WTC11 (cell line): ENCODE measurements at regions not wholly inside any gene's neighbourhood (a gene's known extent, or its start where the extent isn't known, plus 50 kb on each side); places are given as distances from the start of the nearest gene placed in this dataset.

Source experiments
- ATAC-seq: fragments of 200-7000 bp; cut with Tn5 transposase; 2 replicates; pipeline ENCODE4 v1.10.0; 2021; ENCODE audit warnings: mild to moderate bottlenecking, moderate library complexity
- CTCF ChIA-PET: fragments of 300-600 bp; sonication (Branson Sonifier 250); formaldehyde crosslinking; loops from one replicate; lab custom pipeline; 2021; ENCODE audit warnings: antibody characterized with exemption; lab: Charles Lee
- POLR2A ChIA-PET: fragments of 350-600 bp; sonication (Branson Sonifier 250); formaldehyde crosslinking; loops from one replicate; lab custom pipeline; 2021; ENCODE audit warnings: antibody characterized with exemption; lab: Charles Lee
- DNase-seq: peaks from one replicate; pipeline ENCODE4 v3.0.0; 2021; ENCODE audit warnings: low spot score
- H3K27ac Mint-ChIP-seq: 2 replicates; pipeline ENCODE4 v1.8.0; 2021; ENCODE audit warnings: mixed read lengths
- H3K27me3 Mint-ChIP-seq: 2 replicates; pipeline ENCODE4 v1.8.0; 2021; ENCODE audit warnings: low read depth, mild to moderate bottlenecking, moderate library complexity, mixed read lengths
- H3K36me3 Mint-ChIP-seq: 2 replicates; pipeline ENCODE4 v1.8.0; 2021; ENCODE audit warnings: mixed read lengths
- H3K4me1 Mint-ChIP-seq: 2 replicates; pipeline ENCODE4 v1.8.0; 2022; ENCODE audit warnings: mixed read lengths
- H3K4me3 Mint-ChIP-seq: 2 replicates; pipeline ENCODE4 v1.8.0; 2021; ENCODE audit warnings: mild to moderate bottlenecking, moderate library complexity, mixed read lengths
- H3K9me3 Mint-ChIP-seq: 2 replicates; pipeline ENCODE4 v1.8.0; 2021; ENCODE audit warnings: mixed read lengths
- CREM ChIP-seq: sonication (generic); formaldehyde crosslinking; IDR thresholded peaks from 2 replicates; pipeline ENCODE4 v1.8.1; 2022; ENCODE audit warnings: mild to moderate bottlenecking, missing genetic modification reagents, moderate library complexity
- EMX1 ChIP-seq: fragments of 250-450 bp; sonication (Bioruptor Pico); IDR thresholded peaks from 2 replicates; pipeline ENCODE4 v1.8.0; 2021; ENCODE audit warnings: mild to moderate bottlenecking
- FOXP1 ChIP-seq: sonication (generic); formaldehyde crosslinking; IDR thresholded peaks from 2 replicates; pipeline ENCODE4 v1.8.0; 2022; ENCODE audit warnings: missing genetic modification reagents, mild to moderate bottlenecking, moderate library complexity, borderline replicate concordance
- GRHL2 ChIP-seq: fragments of 250-450 bp; sonication (Bioruptor Pico); IDR thresholded peaks from 2 replicates; pipeline ENCODE4 v1.8.0; 2022; ENCODE audit warnings: mild to moderate bottlenecking, moderate library complexity; ENCODE audit not compliant: insufficient replicate concordance, severe bottlenecking
- JAZF1 ChIP-seq: fragments of 250-450 bp; sonication (Bioruptor Pico); IDR thresholded peaks from 2 replicates; pipeline ENCODE4 v1.9.0; 2021; ENCODE audit warnings: moderate library complexity, mild to moderate bottlenecking, inconsistent platforms
- NFATC4 ChIP-seq: fragments of 250-450 bp; sonication (Bioruptor Pico); IDR thresholded peaks from 2 replicates; pipeline ENCODE4 v1.9.0; 2021; ENCODE audit warnings: mild to moderate bottlenecking
- NFYB ChIP-seq: sonication (generic); formaldehyde crosslinking; conservative IDR thresholded peaks from 2 replicates; pipeline ENCODE4 v1.8.0; 2022; ENCODE audit warnings: low read depth, missing genetic modification reagents
- RELA ChIP-seq: sonication (generic); formaldehyde crosslinking; IDR thresholded peaks from 2 replicates; pipeline ENCODE4 v1.8.1; 2022; ENCODE audit warnings: missing genetic modification reagents, mild to moderate bottlenecking, borderline replicate concordance
- SOX15 ChIP-seq: fragments of 250-450 bp; sonication (Bioruptor Pico); IDR thresholded peaks from 2 replicates; pipeline ENCODE4 v1.9.0; 2021; ENCODE audit warnings: mild to moderate bottlenecking
- ZBTB21 ChIP-seq: sonication (generic); formaldehyde crosslinking; IDR thresholded peaks from 2 replicates; pipeline ENCODE4 v1.8.1; 2023; ENCODE audit warnings: mild to moderate bottlenecking, missing genetic modification reagents, borderline replicate concordance
- ZNF121 ChIP-seq: sonication (generic); formaldehyde crosslinking; IDR thresholded peaks from 2 replicates; pipeline ENCODE4 v1.8.0; 2023; ENCODE audit warnings: missing genetic modification reagents
- ZNF219 ChIP-seq: sonication (generic); formaldehyde crosslinking; IDR thresholded peaks from 2 replicates; pipeline ENCODE4 v1.8.0; 2023; ENCODE audit warnings: missing genetic modification reagents, mild to moderate bottlenecking, borderline replicate concordance
- ZNF532 ChIP-seq: fragments of 250-450 bp; sonication (Bioruptor Pico); IDR thresholded peaks from 2 replicates; pipeline ENCODE4 v1.9.0; 2021; ENCODE audit warnings: mild to moderate bottlenecking, borderline replicate concordance
- TF ChIP-seq, protein P1 (sequence below): fragments of 250-450 bp; sonication (Bioruptor Pico); IDR thresholded peaks from 2 replicates; pipeline ENCODE4 v2.1.2; 2022; ENCODE audit warnings: mild to moderate bottlenecking, moderate library complexity
- TF ChIP-seq, protein P2 (sequence below): sonication (generic); formaldehyde crosslinking; IDR thresholded peaks from 2 replicates; pipeline ENCODE4 v1.8.1; 2023; ENCODE audit warnings: mild to moderate bottlenecking, missing genetic modification reagents
- TF ChIP-seq, protein P3 (sequence below): fragments of 250-450 bp; sonication (Bioruptor Pico); IDR thresholded peaks from 2 replicates; pipeline ENCODE4 v1.9.0; 2021; ENCODE audit warnings: mild to moderate bottlenecking
- TF ChIP-seq, protein P4 (sequence below): sonication (generic); formaldehyde crosslinking; IDR thresholded peaks from 2 replicates; pipeline ENCODE4 v1.8.1; 2022; ENCODE audit warnings: mild to moderate bottlenecking, missing genetic modification reagents, moderate library complexity, borderline replicate concordance

GRCh38 chr17:54282886-54283285, 460.2 kb downstream of the KIF2B start:
- H3K27me3 Mint-ChIP-seq = no peaks in the 10 kb centered on the region; the same call in 1 of the 2 replicates
- H3K4me1 Mint-ChIP-seq = peaks cover 10% of the 10 kb centered on the region
- H3K4me3 Mint-ChIP-seq = no peak overlapping the region
- no peak for TF ChIP-seq NFATC4 (CRISPR knock-in tag)
- no peak for TF ChIP-seq JAZF1 (CRISPR knock-in tag)
- TF ChIP-seq, protein P1, sequence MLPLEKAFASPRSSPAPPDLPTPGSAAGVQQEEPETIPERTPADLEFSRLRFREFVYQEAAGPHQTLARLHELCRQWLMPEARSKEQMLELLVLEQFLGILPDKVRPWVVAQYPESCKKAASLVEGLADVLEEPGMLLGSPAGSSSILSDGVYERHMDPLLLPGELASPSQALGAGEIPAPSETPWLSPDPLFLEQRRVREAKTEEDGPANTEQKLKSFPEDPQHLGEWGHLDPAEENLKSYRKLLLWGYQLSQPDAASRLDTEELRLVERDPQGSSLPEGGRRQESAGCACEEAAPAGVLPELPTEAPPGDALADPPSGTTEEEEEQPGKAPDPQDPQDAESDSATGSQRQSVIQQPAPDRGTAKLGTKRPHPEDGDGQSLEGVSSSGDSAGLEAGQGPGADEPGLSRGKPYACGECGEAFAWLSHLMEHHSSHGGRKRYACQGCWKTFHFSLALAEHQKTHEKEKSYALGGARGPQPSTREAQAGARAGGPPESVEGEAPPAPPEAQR (CRISPR knock-in tag) = no peak
- TF ChIP-seq, protein P2, sequence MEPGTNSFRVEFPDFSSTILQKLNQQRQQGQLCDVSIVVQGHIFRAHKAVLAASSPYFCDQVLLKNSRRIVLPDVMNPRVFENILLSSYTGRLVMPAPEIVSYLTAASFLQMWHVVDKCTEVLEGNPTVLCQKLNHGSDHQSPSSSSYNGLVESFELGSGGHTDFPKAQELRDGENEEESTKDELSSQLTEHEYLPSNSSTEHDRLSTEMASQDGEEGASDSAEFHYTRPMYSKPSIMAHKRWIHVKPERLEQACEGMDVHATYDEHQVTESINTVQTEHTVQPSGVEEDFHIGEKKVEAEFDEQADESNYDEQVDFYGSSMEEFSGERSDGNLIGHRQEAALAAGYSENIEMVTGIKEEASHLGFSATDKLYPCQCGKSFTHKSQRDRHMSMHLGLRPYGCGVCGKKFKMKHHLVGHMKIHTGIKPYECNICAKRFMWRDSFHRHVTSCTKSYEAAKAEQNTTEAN (CRISPR knock-in tag) = no peak
- TF ChIP-seq GRHL2 (CRISPR knock-in tag) = no peak
- no peak for TF ChIP-seq ZNF219 (CRISPR knock-in tag)
- no peak for TF ChIP-seq ZNF532 (CRISPR knock-in tag)
- no peak for TF ChIP-seq EMX1 (CRISPR knock-in tag)
- TF ChIP-seq ZBTB21 (CRISPR knock-in tag) = no peak
- TF ChIP-seq, protein P3, sequence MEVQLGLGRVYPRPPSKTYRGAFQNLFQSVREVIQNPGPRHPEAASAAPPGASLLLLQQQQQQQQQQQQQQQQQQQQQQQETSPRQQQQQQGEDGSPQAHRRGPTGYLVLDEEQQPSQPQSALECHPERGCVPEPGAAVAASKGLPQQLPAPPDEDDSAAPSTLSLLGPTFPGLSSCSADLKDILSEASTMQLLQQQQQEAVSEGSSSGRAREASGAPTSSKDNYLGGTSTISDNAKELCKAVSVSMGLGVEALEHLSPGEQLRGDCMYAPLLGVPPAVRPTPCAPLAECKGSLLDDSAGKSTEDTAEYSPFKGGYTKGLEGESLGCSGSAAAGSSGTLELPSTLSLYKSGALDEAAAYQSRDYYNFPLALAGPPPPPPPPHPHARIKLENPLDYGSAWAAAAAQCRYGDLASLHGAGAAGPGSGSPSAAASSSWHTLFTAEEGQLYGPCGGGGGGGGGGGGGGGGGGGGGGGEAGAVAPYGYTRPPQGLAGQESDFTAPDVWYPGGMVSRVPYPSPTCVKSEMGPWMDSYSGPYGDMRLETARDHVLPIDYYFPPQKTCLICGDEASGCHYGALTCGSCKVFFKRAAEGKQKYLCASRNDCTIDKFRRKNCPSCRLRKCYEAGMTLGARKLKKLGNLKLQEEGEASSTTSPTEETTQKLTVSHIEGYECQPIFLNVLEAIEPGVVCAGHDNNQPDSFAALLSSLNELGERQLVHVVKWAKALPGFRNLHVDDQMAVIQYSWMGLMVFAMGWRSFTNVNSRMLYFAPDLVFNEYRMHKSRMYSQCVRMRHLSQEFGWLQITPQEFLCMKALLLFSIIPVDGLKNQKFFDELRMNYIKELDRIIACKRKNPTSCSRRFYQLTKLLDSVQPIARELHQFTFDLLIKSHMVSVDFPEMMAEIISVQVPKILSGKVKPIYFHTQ (CRISPR knock-in tag) = no peak
- no peak for TF ChIP-seq SOX15
- TF ChIP-seq NFYB (CRISPR knock-in tag) = no peak
- TF ChIP-seq RELA = no peak
- TF ChIP-seq FOXP1 (CRISPR knock-in tag) = no peak
- TF ChIP-seq CREM (CRISPR knock-in tag) = no peak
- TF ChIP-seq, protein P4, sequence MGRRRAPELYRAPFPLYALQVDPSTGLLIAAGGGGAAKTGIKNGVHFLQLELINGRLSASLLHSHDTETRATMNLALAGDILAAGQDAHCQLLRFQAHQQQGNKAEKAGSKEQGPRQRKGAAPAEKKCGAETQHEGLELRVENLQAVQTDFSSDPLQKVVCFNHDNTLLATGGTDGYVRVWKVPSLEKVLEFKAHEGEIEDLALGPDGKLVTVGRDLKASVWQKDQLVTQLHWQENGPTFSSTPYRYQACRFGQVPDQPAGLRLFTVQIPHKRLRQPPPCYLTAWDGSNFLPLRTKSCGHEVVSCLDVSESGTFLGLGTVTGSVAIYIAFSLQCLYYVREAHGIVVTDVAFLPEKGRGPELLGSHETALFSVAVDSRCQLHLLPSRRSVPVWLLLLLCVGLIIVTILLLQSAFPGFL = no peak
- TF ChIP-seq ZNF121 (CRISPR knock-in tag) = no peak
- H3K9me3 Mint-ChIP-seq = peaks cover 83% of the 10 kb centered on the region
- DNase-seq = no peak
- POLR2A ChIA-PET = no interaction called here
- ATAC-seq = no peak
- CTCF ChIA-PET = no interaction called here
- H3K27ac Mint-ChIP-seq = no peak overlapping the region
- H3K36me3 Mint-ChIP-seq = peaks cover 48% of the 10 kb centered on the region
